ENCODE measurements at regions not wholly inside any gene's neighbourhood (a gene's known extent, or its start where the extent isn't known, plus 50 kb on each side); places are given as distances from the start of the nearest gene placed in this dataset.

- Histone ChIP-seq H3K9me3 (peaks cover 9% of the 10 kb centered on the region; the same call in 1 of the 3 replicates), H3K4me2 (no peak overlapping the region), H3K4me3 (no peak overlapping the region), H3K27ac (no peak overlapping the region), H3K4me1 (peaks cover 3% of the 10 kb centered on the region; the same call in 1 of the 3 replicates)
- no peak for DNase-seq (ENCODE audit: low read depth in 1 of 2, low spot score in 1 of 2)
- ChIA-PET CTCF (no interaction called here), POLR2A (no interaction called here)
- TF ChIP-seq REST (IDR thresholded peaks at IDR 0.05) (no peak), FOSL2 (IDR thresholded peaks at IDR 0.05) (no peak), FOSL2 (CRISPR knock-in tag; IDR thresholded peaks at IDR 0.05) (no peak), POLR2A (IDR thresholded peaks at IDR 0.05; ENCODE audit: low read length) (no peak), HDAC2 (IDR thresholded peaks at IDR 0.05) (no peak), CTCF (IDR thresholded peaks at IDR 0.05) (no peak), JUNB (IDR thresholded peaks at IDR 0.05) (no peak), RFX5 (IDR thresholded peaks at IDR 0.05) (no peak), MYC (IDR thresholded peaks at IDR 0.05; ENCODE audit: borderline replicate concordance, low read length) (no peak), HEYL (CRISPR knock-in tag; IDR thresholded peaks at IDR 0.05) (no peak), HOXB13 (CRISPR knock-in tag; IDR thresholded peaks at IDR 0.05; ENCODE audit: low read depth) (no peak), NFE2L2 (conservative IDR thresholded peaks at IDR 0.05; ENCODE audit: low read length) (no peak), MAZ (IDR thresholded peaks at IDR 0.05; ENCODE audit: borderline replicate concordance, low read depth, low read length) (no peak), SREBF2 (IDR thresholded peaks at IDR 0.05) (no peak), FOSB (CRISPR knock-in tag; IDR thresholded peaks at IDR 0.05) (no peak), CEBPB (IDR thresholded peaks at IDR 0.05) (no peak), JUN (IDR thresholded peaks at IDR 0.05) (no peak), ESRRA (IDR thresholded peaks at IDR 0.05; ENCODE audit: borderline replicate concordance, low read length) (no peak), EHMT2 (IDR thresholded peaks at IDR 0.05; ENCODE audit: low read depth) (no peak), BCL3 (IDR thresholded peaks at IDR 0.05) (no peak)
- ATAC-seq, result no peak
- FAIRE-seq, result no peak
- WGBS (ENCODE audit: missing lambda C conversion rate), result 75% methylated on average over 6 of the region's 6 CpGs
These were observed 52.5 kb upstream of the CLDN10 start for GRCh38 chr13:95499811-95500712.

- Histone ChIP-seq H3K4me3 (no peak overlapping the region), H3K27ac (no peak overlapping the region), H3K4me2 (no peak overlapping the region), H3K4me1 (peaks cover 7% of the 10 kb centered on the region; the same call in 1 of the 3 replicates), H3K9me3 (peaks cover 7% of the 10 kb centered on the region; the same call in 1 of the 3 replicates)
- ChIA-PET CTCF (no interaction called here), POLR2A (no interaction called here)
- 13% methylated on average over 2 of the region's 2 CpGs for WGBS (ENCODE audit: missing lambda C conversion rate)
- ATAC-seq (no peak), FAIRE-seq (no peak), DNase-seq (ENCODE audit: low read depth in 1 of 2, low spot score in 1 of 2) (no peak)
- no peak for TF ChIP-seq RAD21 (conservative IDR thresholded peaks at IDR 0.05 in 1 of 2, IDR thresholded peaks at IDR 0.05 in 1 of 2)
- no peak for TF ChIP-seq TP53 (CRISPR knock-in tag; IDR thresholded peaks at IDR 0.05)
- no peak for TF ChIP-seq HMGXB4 (CRISPR knock-in tag; IDR thresholded peaks at IDR 0.05; ENCODE audit: borderline replicate concordance)
- TF ChIP-seq POLR2A (IDR thresholded peaks at IDR 0.05; ENCODE audit: low read length), result no peak
- no peak for TF ChIP-seq ZFP36 (IDR thresholded peaks at IDR 0.05; ENCODE audit: borderline replicate concordance, partially characterized antibody)
- no peak for TF ChIP-seq REST (IDR thresholded peaks at IDR 0.05)
- no peak for TF ChIP-seq JUN (IDR thresholded peaks at IDR 0.05)
These were observed 50.3 kb upstream of the CLDN10 start for GRCh38 chr13:95502216-95502615.

Data from A549 (cell line).